ENCODE measurements at regions not wholly inside any gene's neighbourhood (a gene's known extent, or its start where the extent isn't known, plus 50 kb on each side); places are given as distances from the start of the nearest gene placed in this dataset.

GRCh38 chr7:47664650-47665195 lies 82.8 kb upstream of the TNS3 start:
- no peak for TF ChIP-seq CTCF (IDR thresholded peaks at IDR 0.05; ENCODE audit: poor library complexity)
- no peak for TF ChIP-seq EZH2 (IDR thresholded peaks at IDR 0.05; ENCODE audit: borderline replicate concordance)
